HCT116 (cell line): ENCODE measurements at regions not wholly inside any gene's neighbourhood (a gene's known extent, or its start where the extent isn't known, plus 50 kb on each side); places are given as distances from the start of the nearest gene placed in this dataset.

ENCODE experiments used
- ATAC-seq: fragments of 200-7000 bp; cut with Tn5 transposase; 2 replicates; pipeline ENCODE4 v1.9.1; 2020; ENCODE audit warnings: mild to moderate bottlenecking, moderate library complexity
- BruUV-seq: library from RNA; stranded (reverse); fragments of 400-500 nt; replicated peaks from 2 replicates; lab custom pipeline; 2021; lab: Mats Ljungman, UMichigan
- CTCF ChIA-PET: fragments of 300-600 bp; sonication (Branson Sonifier 250); formaldehyde crosslinking; loops from one replicate; lab custom pipeline; 2021; ENCODE audit warnings: antibody characterized with exemption; lab: Charles Lee
- POLR2A ChIA-PET: fragments of 300-600, 350-600 bp; sonication (Branson Sonifier 250); formaldehyde crosslinking; loops from one replicate; lab custom pipeline; 2021; ENCODE audit warnings: antibody characterized with exemption; lab: Charles Lee
- RAD21 ChIA-PET, 2 experiments: fragments of 300-600 bp; sonication (Branson Sonifier 250); formaldehyde crosslinking; loops; one replicate each; lab custom pipeline; 2023; ENCODE audit warnings: low total read pairs in 2 of 2; ENCODE audit not compliant: uncharacterized antibody in 2 of 2, unreplicated experiment in 2 of 2, low non-redundant PET in 1 of 2; lab: Charles Lee
- DNase-seq: peaks from one replicate; pipeline ENCODE4 v3.0.0-alpha.2; 2010; ENCODE audit warnings: low read depth, low spot score
- H2AFZ ChIP-seq: fragments of 200-600 bp; shearing (Covaris generic), sonication (generic); 2 replicates; pipeline ENCODE4 v1.6.1; 2017; ENCODE audit warnings: low read depth, mixed run types, mixed read lengths, antibody characterized with exemption, low read length; ENCODE audit not compliant: poor library complexity, severe bottlenecking
- H3K27ac ChIP-seq: 2 replicates; pipeline ENCODE4 v1.5.1; 2012; ENCODE audit warnings: low read depth, low read length
- H3K27me3 ChIP-seq: fragments of 200-600 bp; sonication (generic); 2 replicates; pipeline ENCODE4 v1.6.1; 2016; ENCODE audit warnings: mixed run types, low read length, mixed read lengths; ENCODE audit not compliant: insufficient read depth
- H3K36me3 ChIP-seq, 2 experiments: fragments of 200-500 bp in 1 of 2; fragments of 200-600 bp in 1 of 2; sonication (Bioruptor generic) in 1 of 2; sonication (generic) in 1 of 2; 2 replicates each; pipeline versions ENCODE4 v1.5.1 to v1.6.1; 2014 to 2016; ENCODE audit warnings: low read length in 2 of 2, inconsistent platforms in 1 of 2, mixed read lengths in 1 of 2, mixed run types in 1 of 2; ENCODE audit not compliant: insufficient read depth in 2 of 2, control insufficient read depth in 1 of 2
- H3K4me1 ChIP-seq, 2 experiments: fragments of 200-600 bp in 1 of 2; sonication (generic) in 1 of 2; 2 replicates each; pipeline versions ENCODE4 v1.5.1 to v1.6.1; 2012 to 2017; ENCODE audit warnings: low read length in 2 of 2, inconsistent platforms in 1 of 2, mild to moderate bottlenecking in 1 of 2, mixed read lengths in 1 of 2, mixed run types in 1 of 2, moderate library complexity in 1 of 2; ENCODE audit not compliant: insufficient read depth in 2 of 2, control insufficient read depth in 1 of 2
- H3K4me2 ChIP-seq: fragments of 200-600 bp; sonication (generic); 2 replicates; pipeline ENCODE4 v1.6.1; 2017; ENCODE audit warnings: mixed run types, low read length, mixed read lengths
- H3K4me3 ChIP-seq, 2 experiments: fragments of 200-600 bp in 1 of 2; sonication (generic) in 1 of 2; replicated peaks in 1 of 2; 2 replicates each; pipeline ENCODE4 v1.5.1; 2011 to 2016; ENCODE audit warnings: low read length in 2 of 2, control low read depth in 1 of 2, low read depth in 1 of 2, mild to moderate bottlenecking in 1 of 2, mixed read lengths in 1 of 2, mixed run types in 1 of 2
- H3K79me2 ChIP-seq: fragments of 200-600 bp; sonication (generic); 2 replicates; pipeline ENCODE4 v1.6.1; 2017; ENCODE audit warnings: mild to moderate bottlenecking, mixed run types, low read length, moderate library complexity, mixed read lengths; ENCODE audit not compliant: insufficient read depth
- H3K9ac ChIP-seq: fragments of 200-600 bp; sonication (generic); 2 replicates; pipeline ENCODE4 v1.6.1; 2016; ENCODE audit warnings: low read length, mixed read lengths
- H3K9me2 ChIP-seq: fragments of 200-600 bp; sonication (generic), shearing (Covaris generic); 2 replicates; pipeline ENCODE4 v1.6.1; 2017; ENCODE audit warnings: mixed run types, mild to moderate bottlenecking, moderate library complexity; ENCODE audit not compliant: insufficient read depth
- H3K9me3 ChIP-seq, 2 experiments: fragments of 200-500 bp in 1 of 2; fragments of 200-600 bp in 1 of 2; sonication (Bioruptor generic) in 1 of 2; sonication (generic) in 1 of 2; 2 replicates each; pipeline ENCODE4 v1.6.1; 2014 to 2017; ENCODE audit warnings: low read length in 2 of 2, mixed read lengths in 2 of 2, inconsistent platforms in 1 of 2, low read depth in 1 of 2, mild to moderate bottlenecking in 1 of 2, mixed run types in 1 of 2, moderate library complexity in 1 of 2; ENCODE audit not compliant: control insufficient read depth in 1 of 2, insufficient read depth in 1 of 2
- H4K20me1 ChIP-seq: fragments of 200-600 bp; sonication (generic), shearing (Covaris generic); 2 replicates; pipeline ENCODE4 v1.6.1; 2017; ENCODE audit warnings: mixed run types, mild to moderate bottlenecking, moderate library complexity; ENCODE audit not compliant: insufficient read depth
- CBX3 ChIP-seq: IDR thresholded peaks from 2 replicates; pipeline ENCODE4 v1.6.1; 2012; ENCODE audit warnings: low read depth
- EGR1 ChIP-seq: IDR thresholded peaks from 2 replicates; pipeline ENCODE4 v1.6.1; 2012; ENCODE audit warnings: low read depth
- ELF1 ChIP-seq: IDR thresholded peaks from 2 replicates; pipeline ENCODE4 v1.6.1; 2012; ENCODE audit warnings: low read depth, borderline replicate concordance
- EZH2phosphoT487 ChIP-seq: fragments of 200-600 bp; IDR thresholded peaks from 2 replicates; pipeline ENCODE4 v1.6.1; 2018; ENCODE audit warnings: antibody characterized with exemption, borderline replicate concordance
- POLR2A ChIP-seq: IDR thresholded peaks from 2 replicates; pipeline ENCODE4 v1.7.0; 2011; ENCODE audit warnings: borderline replicate concordance; ENCODE audit not compliant: insufficient read depth, insufficient read length; ENCODE audit errors: extremely low read depth
- RAD21 ChIP-seq: IDR thresholded peaks from 2 replicates; pipeline ENCODE4 v1.6.1; 2012; ENCODE audit warnings: low read depth, mild to moderate bottlenecking
- SRF ChIP-seq: IDR thresholded peaks from 2 replicates; pipeline ENCODE4 v1.6.1; 2012; ENCODE audit warnings: low read depth
- ZFX ChIP-seq: fragments of 450-650 bp; IDR thresholded peaks from 2 replicates; pipeline ENCODE4 v1.6.1; 2017
- intact Hi-C: fragments of 100-400 bp; cut with micrococcal nuclease; formaldehyde crosslinking; loops from 2 replicates; pipeline ENCODE4 v1.10.0; 2022
- TF ChIP-seq, protein P1 (sequence below): IDR thresholded peaks from 2 replicates; pipeline ENCODE4 v1.6.1; 2012
- TF ChIP-seq, protein P2 (sequence below), 3 experiments: fragments of 200-600 bp in 1 of 3; sonication (generic) in 1 of 3; IDR thresholded peaks in 2 of 3; conservative IDR thresholded peaks in 1 of 3; 2 replicates each; pipeline ENCODE4 v1.5.1; 2012 to 2017; ENCODE audit warnings: low read depth in 2 of 3, low read length in 2 of 3, antibody characterized with exemption in 1 of 3, borderline replicate concordance in 1 of 3, control low read depth in 1 of 3, mild to moderate bottlenecking in 1 of 3, mixed read lengths in 1 of 3, mixed run types in 1 of 3, moderate library complexity in 1 of 3; ENCODE audit not compliant: insufficient read depth in 1 of 3

GRCh38 chr12:78579846-78580245, 284.7 kb upstream of the SYT1 start:
- H3K27me3 ChIP-seq = no peaks in the 10 kb centered on the region
- POLR2A ChIA-PET = no interaction called here
- no peak overlapping the region for H3K4me3 ChIP-seq
- H3K79me2 ChIP-seq = no peaks in the 10 kb centered on the region
- no peak overlapping the region for H3K9ac ChIP-seq
- no peaks in the 10 kb centered on the region for H3K9me2 ChIP-seq
- ATAC-seq (no peak), DNase-seq (no peak)
- no peaks in the 10 kb centered on the region for H3K36me3 ChIP-seq
- RAD21 ChIA-PET = no interaction called here
- H3K27ac ChIP-seq = no peak overlapping the region
- no TSS peak for BruUV-seq
- intact Hi-C loops = no loop called here
- no peaks in the 10 kb centered on the region for H3K4me1 ChIP-seq
- TF ChIP-seq ZFX = no peak
- TF ChIP-seq, protein P1, sequence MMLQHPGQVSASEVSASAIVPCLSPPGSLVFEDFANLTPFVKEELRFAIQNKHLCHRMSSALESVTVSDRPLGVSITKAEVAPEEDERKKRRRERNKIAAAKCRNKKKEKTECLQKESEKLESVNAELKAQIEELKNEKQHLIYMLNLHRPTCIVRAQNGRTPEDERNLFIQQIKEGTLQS = no peak
- TF ChIP-seq SRF = no peak
- TF ChIP-seq, protein P2, sequence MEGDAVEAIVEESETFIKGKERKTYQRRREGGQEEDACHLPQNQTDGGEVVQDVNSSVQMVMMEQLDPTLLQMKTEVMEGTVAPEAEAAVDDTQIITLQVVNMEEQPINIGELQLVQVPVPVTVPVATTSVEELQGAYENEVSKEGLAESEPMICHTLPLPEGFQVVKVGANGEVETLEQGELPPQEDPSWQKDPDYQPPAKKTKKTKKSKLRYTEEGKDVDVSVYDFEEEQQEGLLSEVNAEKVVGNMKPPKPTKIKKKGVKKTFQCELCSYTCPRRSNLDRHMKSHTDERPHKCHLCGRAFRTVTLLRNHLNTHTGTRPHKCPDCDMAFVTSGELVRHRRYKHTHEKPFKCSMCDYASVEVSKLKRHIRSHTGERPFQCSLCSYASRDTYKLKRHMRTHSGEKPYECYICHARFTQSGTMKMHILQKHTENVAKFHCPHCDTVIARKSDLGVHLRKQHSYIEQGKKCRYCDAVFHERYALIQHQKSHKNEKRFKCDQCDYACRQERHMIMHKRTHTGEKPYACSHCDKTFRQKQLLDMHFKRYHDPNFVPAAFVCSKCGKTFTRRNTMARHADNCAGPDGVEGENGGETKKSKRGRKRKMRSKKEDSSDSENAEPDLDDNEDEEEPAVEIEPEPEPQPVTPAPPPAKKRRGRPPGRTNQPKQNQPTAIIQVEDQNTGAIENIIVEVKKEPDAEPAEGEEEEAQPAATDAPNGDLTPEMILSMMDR (IDR thresholded peaks at IDR 0.05 in 2 of 3, conservative IDR thresholded peaks at IDR 0.05 in 1 of 3; ENCODE audit: borderline replicate concordance in 1 of 3, insufficient read depth in 1 of 3, low read depth in 2 of 3, low read length in 2 of 3) = no peak
- no peak for TF ChIP-seq EZH2phosphoT487
- no peak for TF ChIP-seq POLR2A
- TF ChIP-seq RAD21 = no peak
- no peak for TF ChIP-seq CBX3
- CTCF ChIA-PET = no interaction called here
- H2AFZ ChIP-seq = no peak overlapping the region
- H4K20me1 ChIP-seq = no peaks in the 10 kb centered on the region
- H3K9me3 ChIP-seq = no peaks in the 10 kb centered on the region
- H3K4me2 ChIP-seq = no peak overlapping the region

- DNase-seq (no peak), ATAC-seq (no peak)
- Histone ChIP-seq H3K79me2 (no peaks in the 10 kb centered on the region), H3K9me2 (no peaks in the 10 kb centered on the region), H3K9ac (no peak overlapping the region), H3K4me2 (no peak overlapping the region), H4K20me1 (no peaks in the 10 kb centered on the region), H3K4me1 (no peaks in the 10 kb centered on the region), H3K4me3 (no peak overlapping the region), H3K36me3 (no peaks in the 10 kb centered on the region), H3K27me3 (no peaks in the 10 kb centered on the region), H2AFZ (no peak overlapping the region), H3K27ac (no peak overlapping the region), H3K9me3 (no peaks in the 10 kb centered on the region)
- CTCF ChIA-PET = no interaction called here
- RAD21 ChIA-PET = no interaction called here
- no TSS peak for BruUV-seq
- intact Hi-C loops = no loop called here
- no peak for TF ChIP-seq ELF1
- TF ChIP-seq, protein P1 = no peak
- TF ChIP-seq ZFX = no peak
- no peak for TF ChIP-seq EZH2phosphoT487
- TF ChIP-seq EGR1 = no peak
- POLR2A ChIA-PET = no interaction called here
Measured at GRCh38 chr12:78580296-78580695, 284.3 kb upstream of the SYT1 start.
